HepG2 (cell line): ENCODE measurements at regions not wholly inside any gene's neighbourhood (a gene's known extent, or its start where the extent isn't known, plus 50 kb on each side); places are given as distances from the start of the nearest gene placed in this dataset.
A peak's percentile ranks its signal among the peaks of the same experiment; 100 is the strongest.

Source experiments
- ATAC-seq: fragments of 200-7000 bp; cut with Tn5 transposase; 3 replicates; pipeline ENCODE4 v1.9.1; 2020; ENCODE audit warnings: mild to moderate bottlenecking, moderate library complexity
- BruUV-seq: library from RNA; stranded (reverse); fragments of 400-500 nt; replicated peaks from 2 replicates; lab custom pipeline; 2021; lab: Mats Ljungman, UMichigan
- CTCF ChIA-PET: fragments of 300-600 bp; formaldehyde crosslinking; extraction: SDS; loops from one replicate; lab custom pipeline; 2021; ENCODE audit warnings: low total read pairs, inconsistent platforms, low intra/inter-chr PET ratio; lab: Yijun Ruan, JAX
- POLR2A ChIA-PET: fragments of 350-600 bp; sonication (Branson Sonifier 250); formaldehyde crosslinking; loops from one replicate; lab custom pipeline; 2020; ENCODE audit warnings: antibody characterized with exemption, inconsistent platforms; lab: Yijun Ruan, JAX
- DNase-seq: peaks from one replicate; pipeline ENCODE4 v3.0.0-alpha.2; 2015; ENCODE audit warnings: low spot score
- FAIRE-seq: peaks from 3 replicates; lab custom pipeline; 2011; peaks lifted over from hg19 to GRCh38; lab: Jason Lieb, UNC
- H2AFZ ChIP-seq: one replicate; pipeline ENCODE4 v1.6.1; 2011; ENCODE audit warnings: low read length, inconsistent platforms
- H3K27ac ChIP-seq: fragments of 300-600 bp; 3 replicates; pipeline ENCODE4 v1.8.0; 2011; ENCODE audit warnings: mixed run types, mild to moderate bottlenecking, mixed read lengths, low read length, inconsistent platforms; ENCODE audit not compliant: insufficient read depth; ENCODE audit errors: extremely low read length
- H3K27me3 ChIP-seq, 2 experiments: fragments of 200-600 bp in 1 of 2; 2 replicates in 1 of 2; 3 replicates in 1 of 2; pipeline versions ENCODE4 v1.6.0 to v1.8.0; 2011; ENCODE audit warnings: low read length in 2 of 2, mild to moderate bottlenecking in 2 of 2, moderate library complexity in 2 of 2, inconsistent platforms in 1 of 2; ENCODE audit not compliant: insufficient read depth in 2 of 2, control insufficient read depth in 1 of 2
- H3K36me3 ChIP-seq, 2 experiments: fragments of 200-600 bp in 1 of 2; replicated peaks in 1 of 2; 2 replicates in 1 of 2; 3 replicates in 1 of 2; pipeline versions ENCODE4 v1.5.1 to v1.8.0; 2011; ENCODE audit warnings: low read length in 2 of 2, inconsistent platforms in 1 of 2; ENCODE audit not compliant: insufficient read depth in 2 of 2, control insufficient read depth in 1 of 2
- H3K4me1 ChIP-seq: 2 replicates; pipeline ENCODE4 v1.5.1; 2012; ENCODE audit warnings: low read length, inconsistent platforms; ENCODE audit not compliant: insufficient read depth
- H3K4me2 ChIP-seq: 2 replicates; pipeline ENCODE4 v1.6.0; 2011; ENCODE audit warnings: low read depth, low read length, inconsistent platforms
- H3K4me3 ChIP-seq, 3 experiments: fragments of 200-600 bp in 1 of 3; sonication (generic), shearing (Covaris generic) in 1 of 3; replicated peaks in 1 of 3; 2 replicates each; pipeline ENCODE4 v1.5.1; 2011 to 2016; ENCODE audit warnings: low read length in 3 of 3, inconsistent platforms in 2 of 3, low read depth in 2 of 3, mild to moderate bottlenecking in 2 of 3, control low read depth in 1 of 3, mixed read lengths in 1 of 3; ENCODE audit not compliant: insufficient read depth in 1 of 3
- H3K79me2 ChIP-seq: one replicate; pipeline ENCODE4 v1.6.1; 2011; ENCODE audit warnings: low read length, inconsistent platforms; ENCODE audit not compliant: insufficient read depth
- H3K9ac ChIP-seq: 2 replicates; pipeline ENCODE4 v1.6.0; 2011; ENCODE audit warnings: mild to moderate bottlenecking, low read depth, low read length, inconsistent platforms; ENCODE audit not compliant: insufficient read depth
- H3K9me3 ChIP-seq: 2 replicates; pipeline ENCODE4 v1.5.1; 2012; ENCODE audit warnings: mild to moderate bottlenecking, low read length
- H4K20me1 ChIP-seq: 2 replicates; pipeline ENCODE4 v1.6.0; 2011; ENCODE audit warnings: inconsistent platforms, mild to moderate bottlenecking, low read length, moderate library complexity; ENCODE audit not compliant: insufficient read depth
- CBFB ChIP-seq: sonication (generic); formaldehyde crosslinking; IDR thresholded peaks from 2 replicates; pipeline ENCODE4 v1.4.0; 2020; ENCODE audit warnings: missing genetic modification reagents
- GFI1 ChIP-seq: sonication (generic); formaldehyde crosslinking; IDR thresholded peaks from 2 replicates; pipeline ENCODE4 v1.5.0; 2020; ENCODE audit warnings: missing genetic modification reagents, mild to moderate bottlenecking, borderline replicate concordance
- MXD4 ChIP-seq: IDR thresholded peaks from 2 replicates; pipeline ENCODE4 v1.6.1; 2016; ENCODE audit warnings: mild to moderate bottlenecking, missing biosample characterization, missing genetic modification reagents
- PPARG ChIP-seq: conservative IDR thresholded peaks from 2 replicates; pipeline ENCODE4 v1.6.1; 2016; ENCODE audit warnings: missing biosample characterization, missing genetic modification reagents
- SOX13 ChIP-seq, 3 experiments: fragments of 450-650 bp in 1 of 3; sonication (generic) in 1 of 3; formaldehyde crosslinking in 1 of 3; IDR thresholded peaks in 2 of 3; conservative IDR thresholded peaks in 1 of 3; 2 replicates each; pipeline versions ENCODE4 v1.5.0 to v1.6.1; 2016 to 2020; ENCODE audit warnings: antibody characterized with exemption in 1 of 3, mild to moderate bottlenecking in 1 of 3, missing compliant biosample characterization in 1 of 3, missing genetic modification reagents in 1 of 3, moderate library complexity in 1 of 3
- SP5 ChIP-seq: IDR thresholded peaks from 2 replicates; pipeline ENCODE4 v1.6.1; 2016; ENCODE audit warnings: low read depth, borderline replicate concordance
- TBX2 ChIP-seq: sonication (generic); formaldehyde crosslinking; IDR thresholded peaks from 2 replicates; pipeline ENCODE4 v1.5.0; 2020; ENCODE audit warnings: missing genetic modification reagents, mild to moderate bottlenecking, borderline replicate concordance
- ZBTB7A ChIP-seq: sonication (generic); formaldehyde crosslinking; IDR thresholded peaks from 2 replicates; pipeline ENCODE4 v1.8.0; 2022; ENCODE audit warnings: mild to moderate bottlenecking, missing genetic modification reagents
- ZBTB7B ChIP-seq: sonication (generic); formaldehyde crosslinking; IDR thresholded peaks from 2 replicates; pipeline ENCODE4 v1.4.0; 2020; ENCODE audit warnings: missing genetic modification reagents
- ZNF138 ChIP-seq: sonication (generic); formaldehyde crosslinking; IDR thresholded peaks from 2 replicates; pipeline ENCODE4 v1.5.0; 2020; ENCODE audit warnings: mild to moderate bottlenecking, low read depth, missing genetic modification reagents
- ZNF383 ChIP-seq: sonication (generic); formaldehyde crosslinking; IDR thresholded peaks from 2 replicates; pipeline ENCODE4 v1.4.0; 2020; ENCODE audit warnings: missing genetic modification reagents, mild to moderate bottlenecking, borderline replicate concordance
- ZNF780A ChIP-seq: sonication (generic); formaldehyde crosslinking; IDR thresholded peaks from 2 replicates; pipeline ENCODE4 v1.8.0; 2022; ENCODE audit warnings: mild to moderate bottlenecking, missing genetic modification reagents, moderate library complexity
- ZSCAN31 ChIP-seq: sonication (generic); formaldehyde crosslinking; IDR thresholded peaks from 2 replicates; pipeline ENCODE4 v1.5.0; 2020; ENCODE audit warnings: low read depth, mild to moderate bottlenecking, missing genetic modification reagents
- WGBS: methylation state at CpG from one replicate; pipeline ENCODE4 v1.1.6; 2017; ENCODE audit warnings: low lambda C conversion rate; 5-methylcytosine and 5-hydroxymethylcytosine counted together
- in situ Hi-C: cut with HindIII; loops from 2 replicates; pipeline ENCODE4 v1.10.0; 2017; ENCODE audit warnings: low pct_unique_long_range_greater_than_20kb; ENCODE audit not compliant: extremely low pct_ligation_motif_present
- intact Hi-C: fragments of 100-400 bp; cut with micrococcal nuclease; formaldehyde crosslinking; loops from one replicate; pipeline ENCODE4 v1.10.0; 2022; ENCODE audit not compliant: unreplicated experiment
- TF ChIP-seq, protein P1 (sequence below): sonication (generic); formaldehyde crosslinking; IDR thresholded peaks from 2 replicates; pipeline ENCODE4 v1.4.0; 2020; ENCODE audit warnings: missing genetic modification reagents
- TF ChIP-seq, protein P2 (sequence below): sonication (generic); formaldehyde crosslinking; IDR thresholded peaks from 2 replicates; pipeline ENCODE4 v1.5.0; 2020; ENCODE audit warnings: mild to moderate bottlenecking, missing genetic modification reagents

DNA sequence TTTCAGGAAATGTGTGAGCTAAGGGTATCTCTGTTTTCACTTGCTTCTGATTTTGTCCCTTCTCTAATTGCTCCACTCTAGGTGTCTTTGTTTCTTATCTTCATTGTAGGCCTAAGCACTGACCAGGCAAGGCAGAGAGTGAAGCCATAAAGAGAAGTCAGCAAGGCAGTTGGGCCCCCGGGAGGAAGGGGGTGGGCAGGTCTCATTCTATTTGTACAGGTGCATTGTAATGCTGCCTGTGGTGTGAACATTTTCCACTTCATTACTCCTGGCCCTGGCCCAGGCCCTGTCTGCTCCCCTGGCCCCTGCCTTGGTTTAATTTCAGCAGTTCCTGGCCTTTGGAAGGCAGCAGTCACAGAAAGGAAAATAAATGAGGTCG lies 86.4 kb upstream of the JUN start:
- no peak for DNase-seq

More for the DNA sequence above, 86.4 kb upstream of the JUN start:
- 8% methylated on average over 2 of the region's 2 CpGs for WGBS
- in situ Hi-C loops: no loop called here
- ChIA-PET POLR2A (no interaction called here), CTCF (no interaction called here)
- ATAC-seq: no peak; the same call in 2 of the 3 replicates
- FAIRE-seq: no peak
- Histone ChIP-seq H3K4me2 (peak overlapping the region; percentile 13; the same call in 1 of the 2 replicates), H2AFZ (no peak overlapping the region), H3K9me3 (no peaks in the 10 kb centered on the region), H3K27ac (no peak overlapping the region), H3K36me3 (no peaks in the 10 kb centered on the region), H3K79me2 (no peaks in the 10 kb centered on the region), H3K4me1 (peaks cover 48% of the 10 kb centered on the region), H3K27me3 (no peaks in the 10 kb centered on the region; a peak in 1 of 5 replicates), H4K20me1 (no peaks in the 10 kb centered on the region), H3K4me3 (peak overlapping the region in 1 of 3 experiments; percentile 2; a peak in 1 of 6 replicates), H3K9ac (no peak overlapping the region)
- no TSS peak for BruUV-seq
- TF ChIP-seq, protein P1, sequence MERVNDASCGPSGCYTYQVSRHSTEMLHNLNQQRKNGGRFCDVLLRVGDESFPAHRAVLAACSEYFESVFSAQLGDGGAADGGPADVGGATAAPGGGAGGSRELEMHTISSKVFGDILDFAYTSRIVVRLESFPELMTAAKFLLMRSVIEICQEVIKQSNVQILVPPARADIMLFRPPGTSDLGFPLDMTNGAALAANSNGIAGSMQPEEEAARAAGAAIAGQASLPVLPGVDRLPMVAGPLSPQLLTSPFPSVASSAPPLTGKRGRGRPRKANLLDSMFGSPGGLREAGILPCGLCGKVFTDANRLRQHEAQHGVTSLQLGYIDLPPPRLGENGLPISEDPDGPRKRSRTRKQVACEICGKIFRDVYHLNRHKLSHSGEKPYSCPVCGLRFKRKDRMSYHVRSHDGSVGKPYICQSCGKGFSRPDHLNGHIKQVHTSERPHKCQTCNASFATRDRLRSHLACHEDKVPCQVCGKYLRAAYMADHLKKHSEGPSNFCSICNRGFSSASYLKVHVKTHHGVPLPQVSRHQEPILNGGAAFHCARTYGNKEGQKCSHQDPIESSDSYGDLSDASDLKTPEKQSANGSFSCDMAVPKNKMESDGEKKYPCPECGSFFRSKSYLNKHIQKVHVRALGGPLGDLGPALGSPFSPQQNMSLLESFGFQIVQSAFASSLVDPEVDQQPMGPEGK (CRISPR knock-in tag): 0 out of 2 replicates have a peak, but pooled peaks have one; percentile 37
- no peak for TF ChIP-seq PPARG (CRISPR knock-in tag)
- TF ChIP-seq ZNF780A (CRISPR knock-in tag): no peak
- no peak for TF ChIP-seq ZNF138
- TF ChIP-seq GFI1: no peak
- no peak for TF ChIP-seq ZSCAN31 (CRISPR knock-in tag)
- TF ChIP-seq ZBTB7A: no peak
- no peak for TF ChIP-seq ZNF383
- TF ChIP-seq MXD4 (CRISPR knock-in tag): no peak
- TF ChIP-seq SP5: no peak
- no peak for TF ChIP-seq ZBTB7B
- TF ChIP-seq SOX13 (IDR thresholded peaks at IDR 0.05): no peak
- TF ChIP-seq SOX13 (CRISPR knock-in tag; conservative IDR thresholded peaks at IDR 0.05 in 1 of 2, IDR thresholded peaks at IDR 0.05 in 1 of 2): 0 out of 4 replicates have a peak, but pooled peaks of 1 of the 2 experiments have one; percentile 21
- TF ChIP-seq TBX2 (CRISPR knock-in tag): 0 out of 2 replicates have a peak, but pooled peaks have one; percentile 21
- TF ChIP-seq, protein P2, sequence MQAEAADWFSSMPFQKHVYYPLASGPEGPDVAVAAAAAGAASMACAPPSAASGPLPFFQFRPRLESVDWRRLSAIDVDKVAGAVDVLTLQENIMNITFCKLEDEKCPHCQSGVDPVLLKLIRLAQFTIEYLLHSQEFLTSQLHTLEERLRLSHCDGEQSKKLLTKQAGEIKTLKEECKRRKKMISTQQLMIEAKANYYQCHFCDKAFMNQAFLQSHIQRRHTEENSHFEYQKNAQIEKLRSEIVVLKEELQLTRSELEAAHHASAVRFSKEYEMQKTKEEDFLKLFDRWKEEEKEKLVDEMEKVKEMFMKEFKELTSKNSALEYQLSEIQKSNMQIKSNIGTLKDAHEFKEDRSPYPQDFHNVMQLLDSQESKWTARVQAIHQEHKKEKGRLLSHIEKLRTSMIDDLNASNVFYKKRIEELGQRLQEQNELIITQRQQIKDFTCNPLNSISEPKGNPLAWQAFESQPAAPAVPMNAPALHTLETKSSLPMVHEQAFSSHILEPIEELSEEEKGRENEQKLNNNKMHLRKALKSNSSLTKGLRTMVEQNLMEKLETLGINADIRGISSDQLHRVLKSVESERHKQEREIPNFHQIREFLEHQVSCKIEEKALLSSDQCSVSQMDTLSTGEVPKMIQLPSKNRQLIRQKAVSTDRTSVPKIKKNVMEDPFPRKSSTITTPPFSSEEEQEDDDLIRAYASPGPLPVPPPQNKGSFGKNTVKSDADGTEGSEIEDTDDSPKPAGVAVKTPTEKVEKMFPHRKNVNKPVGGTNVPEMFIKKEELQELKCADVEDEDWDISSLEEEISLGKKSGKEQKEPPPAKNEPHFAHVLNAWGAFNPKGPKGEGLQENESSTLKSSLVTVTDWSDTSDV (CRISPR knock-in tag): no peak
- no peak for TF ChIP-seq CBFB (CRISPR knock-in tag)
- intact Hi-C loops: no loop called here
